ENCODE measurements at regions not wholly inside any gene's neighbourhood (a gene's known extent, or its start where the extent isn't known, plus 50 kb on each side); places are given as distances from the start of the nearest gene placed in this dataset.

DNA sequence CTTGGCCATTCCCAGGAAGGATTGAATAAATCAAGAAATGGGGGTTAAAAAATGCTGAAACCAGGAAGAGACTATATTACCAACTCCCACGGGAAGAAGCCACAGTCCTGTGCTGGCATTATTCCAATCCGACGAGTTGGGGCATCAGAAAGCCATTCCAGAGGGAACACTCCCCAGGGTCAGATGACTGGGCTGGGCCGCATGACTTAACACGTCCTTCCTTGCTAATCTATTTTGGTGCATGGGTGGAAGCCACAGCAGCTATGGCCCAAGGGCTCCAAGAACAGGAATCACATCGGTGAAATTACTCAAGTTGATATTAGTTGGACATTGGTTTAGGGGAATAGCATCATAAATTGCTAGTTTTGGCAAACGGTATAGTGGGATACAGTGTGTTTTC lies 592.9 kb upstream of the NRP1 start:
- TF ChIP-seq, protein P1, sequence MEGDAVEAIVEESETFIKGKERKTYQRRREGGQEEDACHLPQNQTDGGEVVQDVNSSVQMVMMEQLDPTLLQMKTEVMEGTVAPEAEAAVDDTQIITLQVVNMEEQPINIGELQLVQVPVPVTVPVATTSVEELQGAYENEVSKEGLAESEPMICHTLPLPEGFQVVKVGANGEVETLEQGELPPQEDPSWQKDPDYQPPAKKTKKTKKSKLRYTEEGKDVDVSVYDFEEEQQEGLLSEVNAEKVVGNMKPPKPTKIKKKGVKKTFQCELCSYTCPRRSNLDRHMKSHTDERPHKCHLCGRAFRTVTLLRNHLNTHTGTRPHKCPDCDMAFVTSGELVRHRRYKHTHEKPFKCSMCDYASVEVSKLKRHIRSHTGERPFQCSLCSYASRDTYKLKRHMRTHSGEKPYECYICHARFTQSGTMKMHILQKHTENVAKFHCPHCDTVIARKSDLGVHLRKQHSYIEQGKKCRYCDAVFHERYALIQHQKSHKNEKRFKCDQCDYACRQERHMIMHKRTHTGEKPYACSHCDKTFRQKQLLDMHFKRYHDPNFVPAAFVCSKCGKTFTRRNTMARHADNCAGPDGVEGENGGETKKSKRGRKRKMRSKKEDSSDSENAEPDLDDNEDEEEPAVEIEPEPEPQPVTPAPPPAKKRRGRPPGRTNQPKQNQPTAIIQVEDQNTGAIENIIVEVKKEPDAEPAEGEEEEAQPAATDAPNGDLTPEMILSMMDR (IDR thresholded peaks at IDR 0.05) = no peak
- no peak for TF ChIP-seq POLR2A (IDR thresholded peaks at IDR 0.05)
